ENCODE measurements at regions not wholly inside any gene's neighbourhood (a gene's known extent, or its start where the extent isn't known, plus 50 kb on each side); places are given as distances from the start of the nearest gene placed in this dataset.
"Not testable (repeated sequence)": the region's sequence is repeated elsewhere in the genome, so short reads cannot be mapped to it uniquely, and the experiment has no call there.

GRCh38 chr3:176615826-176616225 is 581.5 kb downstream of the TBL1XR1 start:
- DNase-seq, result no peak

- no peak for DNase-seq
Measured at GRCh38 chr3:176611703-176612102, 585.6 kb downstream of the TBL1XR1 start.

- DNase-seq, result no peak
Measured at GRCh38 chr3:176609361-176609760, 587.9 kb downstream of the TBL1XR1 start.

- DNase-seq, result not testable (repeated sequence)
Measured at GRCh38 chr3:176605553-176605952, 591.7 kb downstream of the TBL1XR1 start.

- DNase-seq, result no peak
Measured at GRCh38 chr3:176595307-176595706, 602.0 kb downstream of the TBL1XR1 start.

- DNase-seq, result no peak
Measured at GRCh38 chr3:176590722-176591121, 606.6 kb downstream of the TBL1XR1 start.

GRCh38 chr3:176587089-176587488 is 610.2 kb downstream of the TBL1XR1 start:
- no peak for DNase-seq

GRCh38 chr3:176584413-176585176 is 612.7 kb downstream of the TBL1XR1 start:
- no peak for DNase-seq

- DNase-seq, result no peak
Measured at GRCh38 chr3:176583956-176584355, 613.3 kb downstream of the TBL1XR1 start.

GRCh38 chr3:176581589-176581988 is 615.7 kb downstream of the TBL1XR1 start:
- no peak for DNase-seq

- DNase-seq, result no peak
Measured at GRCh38 chr3:176579711-176580185, 617.5 kb downstream of the TBL1XR1 start.

- DNase-seq, result no peak
Measured at GRCh38 chr3:176578316-176578715, 619.0 kb downstream of the TBL1XR1 start.

- no peak for DNase-seq
Measured at GRCh38 chr3:176577447-176577846, 619.8 kb downstream of the TBL1XR1 start.

GRCh38 chr3:176574786-176575185 is 622.5 kb downstream of the TBL1XR1 start:
- no peak for DNase-seq

GRCh38 chr3:176571926-176572325 is 625.4 kb downstream of the TBL1XR1 start:
- no peak for DNase-seq

GRCh38 chr3:176570992-176571391 is 626.3 kb downstream of the TBL1XR1 start:
- no peak for DNase-seq

- no peak for DNase-seq
Measured at GRCh38 chr3:176568189-176568588, 629.1 kb downstream of the TBL1XR1 start.

- DNase-seq, result no peak
Measured at GRCh38 chr3:176566757-176567156, 630.5 kb downstream of the TBL1XR1 start.

GRCh38 chr3:176562331-176562730 is 635.0 kb downstream of the TBL1XR1 start:
- DNase-seq, result no peak

- no peak for DNase-seq
Measured at GRCh38 chr3:176561826-176562225, 635.5 kb downstream of the TBL1XR1 start.

GRCh38 chr3:176554791-176555654 is 642.3 kb downstream of the TBL1XR1 start:
- no peak for DNase-seq

- DNase-seq, result no peak
Measured at GRCh38 chr3:176554264-176554663, 643.0 kb downstream of the TBL1XR1 start.

- no peak for DNase-seq
Measured at GRCh38 chr3:176526942-176527341, 670.3 kb downstream of the TBL1XR1 start.

GRCh38 chr3:176526225-176526624 is 671.1 kb downstream of the TBL1XR1 start:
- DNase-seq, result no peak

Measured in GF-D8 (cell line).